GM20000 (cell line): ENCODE measurements at regions not wholly inside any gene's neighbourhood (a gene's known extent, or its start where the extent isn't known, plus 50 kb on each side); places are given as distances from the start of the nearest gene placed in this dataset.
A peak's percentile ranks its signal among the peaks of the same experiment; 100 is the strongest.
"Not testable (repeated sequence)": the region's sequence is repeated elsewhere in the genome, so short reads cannot be mapped to it uniquely, and the experiment has no call there.

ENCODE experiments used
- DNase-seq: peaks from one replicate; pipeline ENCODE4 v3.0.0; 2012; ENCODE audit warnings: low spot score
- TF ChIP-seq, protein P1 (sequence below): IDR thresholded peaks from 2 replicates; pipeline ENCODE4 v1.5.1; 2012; ENCODE audit warnings: mild to moderate bottlenecking, control low read depth; ENCODE audit errors: extremely low read depth, missing control alignments

DNA sequence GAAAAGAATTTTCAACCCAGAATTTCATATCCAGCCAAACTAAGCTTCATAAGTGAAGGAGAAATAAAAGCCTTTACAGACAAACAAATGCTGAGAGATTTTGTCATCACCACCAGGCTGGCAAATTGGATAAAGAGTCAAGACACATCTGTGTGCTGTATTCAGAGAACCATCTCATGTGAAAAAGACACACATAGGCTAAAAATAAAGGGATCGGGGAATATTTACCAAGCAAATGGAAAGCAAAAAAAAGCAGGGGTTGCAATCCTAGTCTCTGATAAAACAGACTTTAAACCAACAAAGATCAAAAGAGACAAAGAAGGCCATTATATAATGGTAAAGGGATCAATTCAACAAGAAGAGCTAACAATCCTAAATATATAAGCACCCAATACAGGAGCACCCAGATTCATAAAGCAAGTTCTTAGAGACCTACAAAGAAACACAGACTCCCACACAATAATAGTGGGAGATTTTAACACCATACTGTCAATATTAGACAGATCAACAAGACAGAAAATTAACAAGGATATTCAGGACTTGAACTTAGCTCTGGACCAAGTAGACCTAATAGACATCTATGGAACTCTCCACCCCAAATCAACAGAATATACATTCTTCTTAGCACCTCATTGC lies 55.9 kb upstream of the ACSM6 start:
- not testable (repeated sequence) for DNase-seq

DNA sequence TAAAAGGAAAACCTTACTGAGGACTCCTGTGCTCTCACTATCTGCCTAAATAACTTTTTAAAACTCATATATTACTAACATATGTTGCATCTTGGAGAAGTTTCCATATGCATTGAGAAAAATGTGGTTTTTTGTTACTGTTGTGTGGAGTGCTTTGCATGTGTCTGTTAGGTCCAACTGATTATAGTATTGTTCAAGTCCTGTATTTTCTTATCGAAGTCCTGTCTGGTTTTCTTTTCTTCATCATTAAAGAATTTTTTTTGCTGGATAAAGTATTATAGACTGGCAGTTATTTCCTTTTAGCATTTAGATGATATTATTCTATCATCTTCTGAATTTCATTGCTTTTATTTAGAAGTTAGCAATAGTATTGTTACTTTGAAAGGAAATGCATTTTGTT lies 59.5 kb upstream of the ACSM6 start:
- TF ChIP-seq, protein P1, sequence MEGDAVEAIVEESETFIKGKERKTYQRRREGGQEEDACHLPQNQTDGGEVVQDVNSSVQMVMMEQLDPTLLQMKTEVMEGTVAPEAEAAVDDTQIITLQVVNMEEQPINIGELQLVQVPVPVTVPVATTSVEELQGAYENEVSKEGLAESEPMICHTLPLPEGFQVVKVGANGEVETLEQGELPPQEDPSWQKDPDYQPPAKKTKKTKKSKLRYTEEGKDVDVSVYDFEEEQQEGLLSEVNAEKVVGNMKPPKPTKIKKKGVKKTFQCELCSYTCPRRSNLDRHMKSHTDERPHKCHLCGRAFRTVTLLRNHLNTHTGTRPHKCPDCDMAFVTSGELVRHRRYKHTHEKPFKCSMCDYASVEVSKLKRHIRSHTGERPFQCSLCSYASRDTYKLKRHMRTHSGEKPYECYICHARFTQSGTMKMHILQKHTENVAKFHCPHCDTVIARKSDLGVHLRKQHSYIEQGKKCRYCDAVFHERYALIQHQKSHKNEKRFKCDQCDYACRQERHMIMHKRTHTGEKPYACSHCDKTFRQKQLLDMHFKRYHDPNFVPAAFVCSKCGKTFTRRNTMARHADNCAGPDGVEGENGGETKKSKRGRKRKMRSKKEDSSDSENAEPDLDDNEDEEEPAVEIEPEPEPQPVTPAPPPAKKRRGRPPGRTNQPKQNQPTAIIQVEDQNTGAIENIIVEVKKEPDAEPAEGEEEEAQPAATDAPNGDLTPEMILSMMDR: no peak
- DNase-seq: no peak

DNA sequence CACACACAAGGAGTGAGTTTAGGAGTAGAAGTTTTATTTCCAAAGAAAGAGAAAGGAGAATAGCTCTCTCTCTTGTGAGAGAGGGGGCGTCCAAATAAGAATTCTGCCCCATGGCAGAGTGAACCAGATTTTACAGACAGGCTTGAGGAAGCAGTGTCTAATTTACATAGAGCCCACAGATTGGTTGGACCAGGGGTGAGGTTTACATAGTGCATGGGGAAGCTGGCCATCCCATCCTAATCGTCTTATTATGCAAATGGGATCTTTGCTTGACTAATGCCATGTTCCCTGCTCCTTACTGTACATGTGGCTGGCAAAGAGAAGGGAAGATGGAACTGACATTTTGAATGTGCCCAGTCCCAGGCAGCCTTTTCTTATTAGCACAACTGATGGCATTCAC lies 60.0 kb upstream of the ACSM6 start:
- TF ChIP-seq, protein P1: no peak
- no peak for DNase-seq

DNA sequence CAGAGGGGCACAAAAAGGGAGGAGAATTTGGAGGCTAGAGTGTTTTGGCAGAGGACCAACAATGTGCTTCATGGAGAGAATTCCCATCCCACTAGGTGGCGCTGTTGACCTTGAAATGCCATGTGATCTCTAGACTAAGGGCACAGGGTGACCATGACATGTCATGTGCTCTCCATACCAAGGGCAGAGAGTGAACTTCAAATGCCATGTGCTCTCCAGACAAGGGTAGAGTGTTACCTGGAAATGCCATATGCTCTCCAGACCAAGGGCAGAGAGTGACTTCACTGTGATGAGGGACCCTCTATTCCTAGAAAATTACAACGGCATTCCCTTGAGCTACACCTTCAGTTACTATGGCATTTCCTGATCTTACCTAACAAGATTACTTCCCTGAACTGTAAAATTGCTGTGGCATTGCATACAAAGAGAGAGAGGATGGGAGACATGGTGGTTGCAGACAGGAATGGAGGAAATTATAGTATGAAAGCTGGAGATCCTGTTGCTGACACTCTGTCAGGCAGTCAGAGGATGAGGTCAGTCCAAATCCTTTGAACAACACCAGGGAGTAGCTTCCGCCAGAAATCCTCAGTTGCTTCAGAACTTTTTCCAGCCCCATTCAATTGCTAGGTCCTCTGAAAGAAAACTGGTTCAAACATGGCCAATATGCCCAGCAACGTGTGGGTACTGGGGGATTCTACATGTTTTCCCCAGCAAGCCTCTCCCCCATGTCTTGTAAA lies 60.9 kb upstream of the ACSM6 start:
- DNase-seq: peak; percentile 63
- TF ChIP-seq, protein P1: peak; percentile 74

DNA sequence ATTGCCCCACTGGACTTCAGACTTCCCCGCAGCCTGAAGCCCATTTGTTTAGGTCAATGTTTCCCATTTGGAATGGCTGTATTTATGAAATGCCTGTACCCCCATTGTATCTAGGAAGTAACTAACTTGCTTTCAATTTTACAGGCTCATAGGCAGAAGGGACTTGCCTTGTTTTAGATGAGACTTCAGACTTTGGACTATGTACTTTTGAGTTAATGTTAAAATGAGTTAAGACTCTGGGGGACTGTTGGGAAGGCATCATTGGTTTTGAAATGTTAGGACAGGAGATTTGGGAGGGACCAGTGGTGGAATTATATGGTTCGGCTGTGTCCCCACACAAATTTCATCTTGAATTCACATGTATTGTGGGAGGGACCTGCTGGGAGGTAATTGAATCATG lies 61.1 kb upstream of the CYP2C8 start:
- DNase-seq: not testable (repeated sequence)

DNA sequence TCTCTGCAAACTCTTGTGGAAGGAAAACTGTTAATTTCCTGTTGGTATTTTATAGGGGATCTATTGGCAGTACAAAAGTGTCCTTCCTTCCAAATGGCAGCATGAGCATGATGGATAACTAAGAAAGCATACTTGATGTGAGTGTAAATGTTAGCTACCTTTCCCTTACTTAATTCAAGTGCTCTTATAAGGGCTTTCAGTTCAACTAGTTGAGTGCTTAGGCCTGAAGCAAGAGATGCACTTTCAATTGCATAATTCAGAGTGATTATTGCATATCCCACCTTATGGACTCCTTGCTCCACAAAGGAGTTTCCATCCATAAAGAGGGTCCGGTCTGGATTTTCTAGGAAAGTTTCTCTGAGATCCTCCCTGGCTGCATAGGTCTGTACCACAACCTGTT lies 56.3 kb upstream of the CYP2C8 start:
- TF ChIP-seq, protein P1: no peak

DNA sequence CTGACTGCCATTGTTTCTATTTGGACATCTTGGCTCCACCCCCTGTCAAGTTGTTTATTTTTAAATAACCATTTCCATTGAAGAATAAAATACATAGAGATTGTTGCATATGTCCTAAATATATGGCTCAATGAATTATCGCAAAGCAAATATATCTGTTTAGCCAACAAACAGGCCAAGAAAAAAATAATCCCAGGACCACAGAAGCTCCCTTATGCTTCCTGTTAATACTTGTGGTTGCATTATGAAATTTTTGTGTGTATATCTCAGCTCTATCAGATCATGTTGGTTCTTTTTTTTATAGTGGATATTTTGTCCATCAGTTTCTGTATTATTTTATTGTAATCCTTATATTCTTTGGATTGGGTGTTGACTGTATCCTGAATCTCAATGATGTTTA lies 53.4 kb upstream of the CYP2C8 start:
- TF ChIP-seq, protein P1: no peak
- no peak for DNase-seq

More for the DNA sequence above, 56.3 kb upstream of the CYP2C8 start:
- DNase-seq: no peak

DNA sequence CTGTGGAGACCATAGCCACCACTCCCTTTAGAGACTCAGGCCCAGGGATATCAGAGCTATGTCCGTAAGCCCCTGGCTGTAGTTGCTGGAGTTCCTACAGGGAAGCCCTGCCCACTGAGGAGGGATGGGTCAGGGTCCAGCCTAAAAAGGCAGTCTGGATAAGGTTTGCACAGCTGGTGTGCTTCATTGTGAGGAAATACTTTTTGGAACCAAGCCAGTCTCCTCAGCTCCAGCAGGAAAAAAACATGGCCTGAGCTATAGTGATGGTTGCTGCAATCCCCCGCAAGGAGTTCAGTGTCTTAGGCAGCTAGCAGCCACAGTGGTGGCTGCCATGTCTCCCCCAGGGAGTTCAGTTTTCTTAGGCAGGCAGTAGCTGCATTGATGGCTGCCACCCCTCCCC lies 52.6 kb upstream of the CYP2C8 start:
- TF ChIP-seq, protein P1: no peak
- DNase-seq: no peak
